ENCODE measurements at regions not wholly inside any gene's neighbourhood (a gene's known extent, or its start where the extent isn't known, plus 50 kb on each side); places are given as distances from the start of the nearest gene placed in this dataset.
A peak's percentile ranks its signal among the peaks of the same experiment; 100 is the strongest.

DNA sequence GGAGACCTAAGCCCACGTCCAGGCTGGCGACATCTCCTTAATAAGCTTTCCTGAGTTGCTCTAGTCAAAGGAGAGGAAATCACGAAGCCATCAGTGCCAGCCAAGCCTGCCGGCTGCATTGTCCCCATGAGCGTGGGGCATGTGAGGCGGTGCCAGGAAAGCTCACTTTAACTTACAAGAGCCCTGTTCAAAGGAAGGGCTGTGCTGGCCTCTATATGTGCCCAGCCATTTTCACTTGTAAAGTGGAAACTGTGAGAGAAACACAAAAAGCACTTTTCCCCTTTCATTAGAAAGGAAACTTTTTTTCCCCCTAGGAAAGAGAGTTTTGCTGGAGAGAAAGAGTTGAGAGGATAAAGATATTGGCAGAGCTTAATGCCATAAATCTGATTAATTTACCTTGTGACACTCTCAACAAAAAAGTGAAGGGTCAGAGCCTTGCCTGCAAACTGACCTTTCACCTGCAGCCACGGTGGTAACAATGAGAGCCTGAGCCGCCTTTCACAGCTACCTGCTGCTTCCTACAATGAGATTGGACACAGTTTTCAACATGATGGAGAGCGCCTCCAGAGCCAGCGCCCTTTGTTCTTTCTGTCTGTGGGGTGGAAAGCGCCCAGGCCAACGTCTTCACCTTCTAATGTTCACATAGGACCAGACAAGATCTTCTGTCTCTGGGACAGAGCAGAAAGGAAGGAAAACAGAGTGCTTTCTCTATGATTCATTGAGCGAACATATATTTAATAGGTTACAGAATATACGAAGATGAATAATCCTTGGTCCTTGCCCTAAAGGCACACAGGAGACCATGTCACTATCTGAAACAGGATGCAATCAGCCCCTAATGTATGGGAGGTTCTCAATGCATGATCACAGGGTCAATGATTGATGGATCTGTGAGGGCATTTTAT lies 233.1 kb upstream of the HES1 start:
- Histone ChIP-seq H3K4me3 (ENCODE audit: low read length) (no peak overlapping the region), H3K36me3 (ENCODE audit: control insufficient read depth, low read length) (no peaks in the 10 kb centered on the region), H4K20me1 (ENCODE audit: control insufficient read depth, insufficient read depth, low read depth, low read length) (no peaks in the 10 kb centered on the region), H3K4me2 (ENCODE audit: low read length) (no peak overlapping the region), H3K27ac (ENCODE audit: low read depth, low read length) (no peak overlapping the region), H3K9me2 (replicated peaks; ENCODE audit: control insufficient read depth, low read length) (no peaks in the 10 kb centered on the region), H3K79me2 (ENCODE audit: control insufficient read depth, low read length) (no peaks in the 10 kb centered on the region), H3K4me1 (ENCODE audit: control insufficient read depth, low read length) (peaks cover 10% of the 10 kb centered on the region), H3K9me3 (ENCODE audit: control insufficient read depth, insufficient read depth, low read length) (no peaks in the 10 kb centered on the region), H3K27me3 (ENCODE audit: control insufficient read depth, low read length) (peaks cover 13% of the 10 kb centered on the region; the same call in 1 of the 2 replicates), H3F3A (ENCODE audit: control insufficient read depth, insufficient read depth) (no peaks in the 10 kb centered on the region)
- TF ChIP-seq EZH2phosphoT487 (IDR thresholded peaks at IDR 0.05; ENCODE audit: borderline replicate concordance, low read length): no peak
- no peak for TF ChIP-seq CTCF (IDR thresholded peaks at IDR 0.05; ENCODE audit: low read depth, low read length, poor library complexity, severe bottlenecking)

- H3F3A ChIP-seq (ENCODE audit: control insufficient read depth, insufficient read depth): no peaks in the 10 kb centered on the region
- peaks cover 15% of the 10 kb centered on the region; the same call in 1 of the 2 replicates for H3K27me3 ChIP-seq (ENCODE audit: control insufficient read depth, low read length)
- no peak overlapping the region for H3K4me3 ChIP-seq (ENCODE audit: low read length)
- H3K9me2 ChIP-seq (replicated peaks; ENCODE audit: control insufficient read depth, low read length): no peaks in the 10 kb centered on the region
- H3K27ac ChIP-seq (ENCODE audit: low read depth, low read length): no peak overlapping the region
- H3K9me3 ChIP-seq (ENCODE audit: control insufficient read depth, insufficient read depth, low read length): no peaks in the 10 kb centered on the region
- no peaks in the 10 kb centered on the region for H3K36me3 ChIP-seq (ENCODE audit: control insufficient read depth, low read length)
- H4K20me1 ChIP-seq (ENCODE audit: control insufficient read depth, insufficient read depth, low read depth, low read length): no peaks in the 10 kb centered on the region
- H3K79me2 ChIP-seq (ENCODE audit: control insufficient read depth, low read length): no peaks in the 10 kb centered on the region
- TF ChIP-seq EZH2phosphoT487 (IDR thresholded peaks at IDR 0.05; ENCODE audit: borderline replicate concordance, low read length) (no peak), CTCF (IDR thresholded peaks at IDR 0.05; ENCODE audit: low read depth, low read length, poor library complexity, severe bottlenecking) (no peak)
- H3K4me2 ChIP-seq (ENCODE audit: low read length): no peak overlapping the region
- peaks cover 10% of the 10 kb centered on the region for H3K4me1 ChIP-seq (ENCODE audit: control insufficient read depth, low read length)
These were observed 232.5 kb upstream of the HES1 start for GRCh38 chr3:193903512-193903817.

- no peak overlapping the region for H3K4me3 ChIP-seq (ENCODE audit: low read length)
- no peaks in the 10 kb centered on the region for H3K9me2 ChIP-seq (replicated peaks; ENCODE audit: control insufficient read depth, low read length)
- H3F3A ChIP-seq (ENCODE audit: control insufficient read depth, insufficient read depth): no peaks in the 10 kb centered on the region
- H3K4me1 ChIP-seq (ENCODE audit: control insufficient read depth, low read length): peaks cover 10% of the 10 kb centered on the region
- no peaks in the 10 kb centered on the region for H3K9me3 ChIP-seq (ENCODE audit: control insufficient read depth, insufficient read depth, low read length)
- H3K4me2 ChIP-seq (ENCODE audit: low read length): peak overlapping the region; percentile 17; the same call in 1 of the 2 replicates
- H3K36me3 ChIP-seq (ENCODE audit: control insufficient read depth, low read length): no peaks in the 10 kb centered on the region
- no peak overlapping the region for H3K27ac ChIP-seq (ENCODE audit: low read depth, low read length)
- TF ChIP-seq EZH2phosphoT487 (IDR thresholded peaks at IDR 0.05; ENCODE audit: borderline replicate concordance, low read length) (no peak), CTCF (IDR thresholded peaks at IDR 0.05; ENCODE audit: low read depth, low read length, poor library complexity, severe bottlenecking) (no peak)
- no peaks in the 10 kb centered on the region for H4K20me1 ChIP-seq (ENCODE audit: control insufficient read depth, insufficient read depth, low read depth, low read length)
- no peaks in the 10 kb centered on the region for H3K79me2 ChIP-seq (ENCODE audit: control insufficient read depth, low read length)
- H3K27me3 ChIP-seq (ENCODE audit: control insufficient read depth, low read length): peaks cover 15% of the 10 kb centered on the region; the same call in 1 of the 2 replicates
These were observed 232.0 kb upstream of the HES1 start for GRCh38 chr3:193903966-193904365.
